ENCODE measurements at regions not wholly inside any gene's neighbourhood (a gene's known extent, or its start where the extent isn't known, plus 50 kb on each side); places are given as distances from the start of the nearest gene placed in this dataset.

DNA sequence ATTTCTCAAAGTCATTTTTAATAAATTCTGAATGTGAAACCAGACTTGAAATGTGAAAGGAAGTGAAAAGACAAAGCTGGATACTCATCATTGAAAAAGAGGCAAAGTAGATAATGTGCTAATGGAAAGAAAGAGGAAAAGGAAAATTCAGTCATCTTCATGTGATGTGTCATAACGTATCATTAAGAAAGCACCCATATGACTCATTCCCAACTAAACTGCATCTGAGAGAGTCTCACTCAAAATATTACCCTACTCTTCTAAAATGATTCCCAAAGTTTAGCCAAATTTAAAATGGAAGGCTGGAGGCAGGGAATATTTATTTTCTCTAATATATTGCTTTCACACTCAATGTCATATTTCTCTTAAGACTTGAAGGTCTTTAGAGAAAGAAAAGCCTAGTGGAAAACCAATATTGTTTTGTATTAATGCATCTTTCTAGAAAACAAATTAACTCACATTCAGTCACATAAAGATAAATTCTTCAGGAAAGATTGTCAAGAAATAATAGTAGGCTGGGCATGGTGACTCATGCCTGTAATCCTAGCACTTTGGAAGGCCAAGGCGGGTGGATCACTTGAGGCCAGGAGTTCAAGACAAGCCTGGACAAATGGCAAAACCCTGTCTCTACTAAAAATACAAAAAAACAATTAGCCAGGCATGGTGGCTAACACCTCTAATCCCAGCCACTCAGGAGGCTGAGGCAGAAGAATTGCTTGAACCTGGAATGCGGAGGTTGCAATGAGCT, 129.9 kb downstream of the SLC30A10 start:
- 68 to 83% (median 71%) methylated on average over 3 of the region's 3 CpGs for WGBS, 3 donors
- Histone ChIP-seq H3K36me3 (ENCODE audit: insufficient read depth in 1 of 2, low read depth in 1 of 2) (no peaks in the 10 kb centered on the region), H3K9me3 (no peaks in the 10 kb centered on the region), H3K27ac (no peak overlapping the region), H3K4me3 (no peak overlapping the region), H3K27me3 (ENCODE audit: insufficient read depth in 3 of 3, low read length in 2 of 3) (peaks cover 0 to 2% (median 0%) of the 10 kb centered on the region in 3 donors), H3K4me1 (no peaks in the 10 kb centered on the region)
- ATAC-seq (no peak), DNase-seq (no peak)
- TF ChIP-seq, protein P1, sequence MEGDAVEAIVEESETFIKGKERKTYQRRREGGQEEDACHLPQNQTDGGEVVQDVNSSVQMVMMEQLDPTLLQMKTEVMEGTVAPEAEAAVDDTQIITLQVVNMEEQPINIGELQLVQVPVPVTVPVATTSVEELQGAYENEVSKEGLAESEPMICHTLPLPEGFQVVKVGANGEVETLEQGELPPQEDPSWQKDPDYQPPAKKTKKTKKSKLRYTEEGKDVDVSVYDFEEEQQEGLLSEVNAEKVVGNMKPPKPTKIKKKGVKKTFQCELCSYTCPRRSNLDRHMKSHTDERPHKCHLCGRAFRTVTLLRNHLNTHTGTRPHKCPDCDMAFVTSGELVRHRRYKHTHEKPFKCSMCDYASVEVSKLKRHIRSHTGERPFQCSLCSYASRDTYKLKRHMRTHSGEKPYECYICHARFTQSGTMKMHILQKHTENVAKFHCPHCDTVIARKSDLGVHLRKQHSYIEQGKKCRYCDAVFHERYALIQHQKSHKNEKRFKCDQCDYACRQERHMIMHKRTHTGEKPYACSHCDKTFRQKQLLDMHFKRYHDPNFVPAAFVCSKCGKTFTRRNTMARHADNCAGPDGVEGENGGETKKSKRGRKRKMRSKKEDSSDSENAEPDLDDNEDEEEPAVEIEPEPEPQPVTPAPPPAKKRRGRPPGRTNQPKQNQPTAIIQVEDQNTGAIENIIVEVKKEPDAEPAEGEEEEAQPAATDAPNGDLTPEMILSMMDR (IDR thresholded peaks at IDR 0.05): no peak
- intact Hi-C loops (cut with DNase I): no loop called here

DNA sequence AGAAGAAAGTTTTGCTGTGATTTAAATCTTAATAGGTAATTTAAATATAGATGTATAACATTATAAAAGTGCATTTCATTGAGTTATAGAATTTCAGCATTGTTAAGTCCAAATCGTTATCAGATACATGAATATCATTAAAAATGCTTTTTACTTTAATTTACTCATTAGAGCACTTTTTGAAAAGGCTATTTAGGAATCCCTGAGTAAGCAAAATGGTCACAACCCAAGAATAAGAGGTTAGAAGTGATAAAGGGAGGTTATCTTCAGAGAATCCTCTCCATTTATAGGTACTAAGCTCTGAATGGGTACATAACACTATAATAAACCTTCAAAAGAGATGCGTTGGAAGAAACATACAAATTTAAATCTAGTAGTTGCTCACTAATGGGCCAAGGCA, 130.7 kb downstream of the SLC30A10 start:
- WGBS, 3 donors: 88 to 91% (median 88%) methylated on average over 2 of the region's 2 CpGs
- no peaks in the 10 kb centered on the region for H3K4me1 ChIP-seq
- intact Hi-C loops (cut with DNase I): no loop called here
- no peak overlapping the region for H3K4me3 ChIP-seq
- ATAC-seq (no peak), DNase-seq (no peak)
- H3K27ac ChIP-seq: no peak overlapping the region
- no peaks in the 10 kb centered on the region for H3K9me3 ChIP-seq
- H3K36me3 ChIP-seq (ENCODE audit: insufficient read depth in 1 of 2, low read depth in 1 of 2): no peaks in the 10 kb centered on the region
- H3K27me3 ChIP-seq (ENCODE audit: insufficient read depth in 3 of 3, low read length in 2 of 3): peaks cover 0 to 2% (median 0%) of the 10 kb centered on the region in 3 donors
- TF ChIP-seq, protein P1 (IDR thresholded peaks at IDR 0.05): no peak

DNA sequence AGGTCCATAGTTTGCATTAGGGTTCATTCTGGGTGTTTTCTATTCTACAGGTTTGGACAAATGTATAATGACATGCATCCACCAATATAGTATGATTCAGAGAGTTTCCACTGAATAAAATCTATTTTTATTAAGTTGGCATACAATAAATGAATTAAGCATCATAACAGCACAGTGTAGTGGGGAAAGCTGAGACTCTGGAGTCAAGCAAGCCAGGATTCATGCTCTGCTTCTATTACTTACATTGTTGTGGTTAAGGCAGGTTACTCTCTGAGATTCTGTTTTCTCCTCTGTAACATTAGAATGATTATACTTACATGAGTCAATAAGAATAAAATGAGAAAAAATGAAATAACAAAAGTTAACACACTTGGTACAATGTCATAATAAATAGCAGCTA, 131.3 kb downstream of the SLC30A10 start:
- TF ChIP-seq, protein P1 (IDR thresholded peaks at IDR 0.05): no peak
- ATAC-seq (no peak), DNase-seq (no peak)
- no peaks in the 10 kb centered on the region for H3K4me1 ChIP-seq
- no peak overlapping the region for H3K4me3 ChIP-seq
- peaks cover 0 to 2% (median 0%) of the 10 kb centered on the region in 3 donors for H3K27me3 ChIP-seq (ENCODE audit: insufficient read depth in 3 of 3, low read length in 2 of 3)
- H3K36me3 ChIP-seq (ENCODE audit: insufficient read depth in 1 of 2, low read depth in 1 of 2): no peaks in the 10 kb centered on the region
- H3K27ac ChIP-seq: no peak overlapping the region
- intact Hi-C loops (cut with DNase I): no loop called here
- H3K9me3 ChIP-seq: no peaks in the 10 kb centered on the region

DNA sequence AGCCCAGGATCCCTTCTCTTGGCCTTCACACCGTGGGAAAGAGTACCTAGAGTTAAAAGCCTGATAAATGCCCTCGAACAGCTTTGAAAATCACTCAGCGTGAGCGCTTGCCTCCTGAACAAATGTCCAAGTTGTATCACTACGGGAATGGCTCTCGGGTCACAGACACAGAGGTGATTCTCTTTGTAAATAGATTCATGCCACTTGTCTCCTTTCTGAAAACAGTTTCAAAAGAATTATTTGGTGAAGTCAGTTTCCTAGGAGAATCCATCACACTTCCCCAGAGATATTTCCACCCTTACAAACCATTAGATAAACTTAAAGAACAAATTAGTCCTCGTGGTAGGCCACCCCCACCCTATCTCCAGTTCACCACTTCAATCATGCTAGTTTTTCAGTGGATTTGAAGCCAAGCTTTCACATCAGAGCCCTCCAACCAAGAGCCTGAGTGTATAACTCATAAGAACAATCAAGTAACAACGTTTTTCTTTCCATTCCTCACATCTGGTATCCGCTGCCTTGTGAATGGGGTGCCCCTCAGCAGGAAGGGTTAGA, 132.9 kb downstream of the SLC30A10 start:
- intact Hi-C loops (cut with DNase I): no loop called here
- DNase-seq (no peak), ATAC-seq (no peak)
- H3K4me1 ChIP-seq: no peaks in the 10 kb centered on the region
- H3K27me3 ChIP-seq (ENCODE audit: insufficient read depth in 3 of 3, low read length in 2 of 3): peaks cover 0 to 2% (median 0%) of the 10 kb centered on the region in 3 donors
- no peaks in the 10 kb centered on the region for H3K9me3 ChIP-seq
- TF ChIP-seq, protein P1 (IDR thresholded peaks at IDR 0.05): no peak
- H3K4me3 ChIP-seq: no peak overlapping the region
- no peaks in the 10 kb centered on the region for H3K36me3 ChIP-seq (ENCODE audit: insufficient read depth in 1 of 2, low read depth in 1 of 2)
- 56 to 60% (median 59%) methylated on average over 9 of the region's 9 CpGs for WGBS, 3 donors
- no peak overlapping the region for H3K27ac ChIP-seq

Measured in psoas muscle (tissue), 7 donors.